HUES6 (cell line): ENCODE measurements at regions not wholly inside any gene's neighbourhood (a gene's known extent, or its start where the extent isn't known, plus 50 kb on each side); places are given as distances from the start of the nearest gene placed in this dataset.

Source experiments
- H3K27ac ChIP-seq: 2 replicates; pipeline ENCODE4 v1.7.0; 2013; ENCODE audit warnings: low read depth, mild to moderate bottlenecking, low read length, inconsistent platforms
- H3K27me3 ChIP-seq: 2 replicates; pipeline ENCODE4 v1.6.1; 2013; ENCODE audit warnings: low read length; ENCODE audit not compliant: control insufficient read depth, insufficient read depth
- H3K36me3 ChIP-seq: 2 replicates; pipeline ENCODE4 v1.6.1; 2013; ENCODE audit warnings: low read length; ENCODE audit not compliant: control insufficient read depth, insufficient read depth
- H3K4me1 ChIP-seq: 2 replicates; pipeline ENCODE4 v1.6.1; 2013; ENCODE audit warnings: low read length; ENCODE audit not compliant: control insufficient read depth, insufficient read depth
- H3K4me3 ChIP-seq: 2 replicates; pipeline ENCODE4 v1.5.1; 2013; ENCODE audit warnings: low read depth, low read length
- H3K9ac ChIP-seq: one replicate; pipeline ENCODE4 v1.6.1; 2013; ENCODE audit warnings: mild to moderate bottlenecking, low read length
- H3K9me3 ChIP-seq: 2 replicates; pipeline ENCODE4 v1.6.1; 2013; ENCODE audit warnings: low read depth, low read length; ENCODE audit not compliant: control insufficient read depth, insufficient read depth

- Histone ChIP-seq H3K4me1 (no peaks in the 10 kb centered on the region), H3K27ac (no peak overlapping the region)
These were observed 504.3 kb downstream of the RAB28 start for GRCh38 chr4:12979797-12980196.

GRCh38 chr4:12978310-12978709, 505.8 kb downstream of the RAB28 start:
- no peak overlapping the region for H3K4me3 ChIP-seq
- no peaks in the 10 kb centered on the region for H3K27me3 ChIP-seq
- H3K4me1 ChIP-seq = no peaks in the 10 kb centered on the region
- H3K27ac ChIP-seq = no peak overlapping the region
- H3K9ac ChIP-seq = no peak overlapping the region
- 0 out of 2 replicates have a peak, but pooled peaks cover under 1% of the 10 kb centered on the region for H3K9me3 ChIP-seq
- no peaks in the 10 kb centered on the region for H3K36me3 ChIP-seq

More at GRCh38 chr4:12979797-12980196, 504.3 kb downstream of the RAB28 start:
- Histone ChIP-seq H3K27me3 (no peaks in the 10 kb centered on the region), H3K4me3 (no peak overlapping the region), H3K36me3 (no peaks in the 10 kb centered on the region), H3K9ac (no peak overlapping the region), H3K9me3 (0 out of 2 replicates have a peak, but pooled peaks cover 3% of the 10 kb centered on the region)

- no peaks in the 10 kb centered on the region for H3K9me3 ChIP-seq
- no peaks in the 10 kb centered on the region for H3K27me3 ChIP-seq
- no peak overlapping the region for H3K9ac ChIP-seq
- H3K4me3 ChIP-seq = no peak overlapping the region
- no peaks in the 10 kb centered on the region for H3K4me1 ChIP-seq
- H3K27ac ChIP-seq = no peak overlapping the region
- no peaks in the 10 kb centered on the region for H3K36me3 ChIP-seq
These were observed 508.6 kb downstream of the RAB28 start for GRCh38 chr4:12975511-12975910.

GRCh38 chr4:12973522-12973921, 510.6 kb downstream of the RAB28 start:
- no peaks in the 10 kb centered on the region for H3K9me3 ChIP-seq
- no peak overlapping the region for H3K9ac ChIP-seq
- H3K4me3 ChIP-seq = no peak overlapping the region
- H3K27ac ChIP-seq = no peak overlapping the region
- H3K27me3 ChIP-seq = no peaks in the 10 kb centered on the region
- H3K36me3 ChIP-seq = no peaks in the 10 kb centered on the region
- H3K4me1 ChIP-seq = no peaks in the 10 kb centered on the region

GRCh38 chr4:12968345-12968744, 515.8 kb downstream of the RAB28 start:
- Histone ChIP-seq H3K4me3 (no peak overlapping the region), H3K36me3 (no peaks in the 10 kb centered on the region), H3K9me3 (no peaks in the 10 kb centered on the region), H3K27ac (no peak overlapping the region), H3K9ac (no peak overlapping the region), H3K27me3 (no peaks in the 10 kb centered on the region), H3K4me1 (no peaks in the 10 kb centered on the region)

GRCh38 chr4:12966726-12967125, 517.4 kb downstream of the RAB28 start:
- H3K27ac ChIP-seq = no peak overlapping the region
- no peaks in the 10 kb centered on the region for H3K9me3 ChIP-seq
- no peaks in the 10 kb centered on the region for H3K4me1 ChIP-seq
- H3K9ac ChIP-seq = no peak overlapping the region
- H3K4me3 ChIP-seq = no peak overlapping the region
- H3K27me3 ChIP-seq = no peaks in the 10 kb centered on the region
- H3K36me3 ChIP-seq = no peaks in the 10 kb centered on the region

- Histone ChIP-seq H3K36me3 (no peaks in the 10 kb centered on the region), H3K27ac (no peak overlapping the region), H3K9me3 (no peaks in the 10 kb centered on the region), H3K27me3 (no peaks in the 10 kb centered on the region), H3K4me3 (no peak overlapping the region), H3K9ac (no peak overlapping the region), H3K4me1 (no peaks in the 10 kb centered on the region)
These were observed 518.8 kb downstream of the RAB28 start for GRCh38 chr4:12965334-12965733.

GRCh38 chr4:12963912-12964311, 520.2 kb downstream of the RAB28 start:
- no peak overlapping the region for H3K4me3 ChIP-seq
- H3K9me3 ChIP-seq = no peaks in the 10 kb centered on the region
- H3K27me3 ChIP-seq = no peaks in the 10 kb centered on the region
- H3K9ac ChIP-seq = no peak overlapping the region
- no peak overlapping the region for H3K27ac ChIP-seq
- H3K4me1 ChIP-seq = no peaks in the 10 kb centered on the region
- H3K36me3 ChIP-seq = no peaks in the 10 kb centered on the region

- no peaks in the 10 kb centered on the region for H3K9me3 ChIP-seq
- no peaks in the 10 kb centered on the region for H3K4me1 ChIP-seq
- H3K27me3 ChIP-seq = no peaks in the 10 kb centered on the region
- no peak overlapping the region for H3K4me3 ChIP-seq
- H3K27ac ChIP-seq = no peak overlapping the region
- H3K9ac ChIP-seq = no peak overlapping the region
- no peaks in the 10 kb centered on the region for H3K36me3 ChIP-seq
These were observed 520.8 kb downstream of the RAB28 start for GRCh38 chr4:12963291-12963690.

- Histone ChIP-seq H3K36me3 (no peaks in the 10 kb centered on the region), H3K4me1 (no peaks in the 10 kb centered on the region), H3K27me3 (no peaks in the 10 kb centered on the region), H3K9me3 (no peaks in the 10 kb centered on the region), H3K9ac (no peak overlapping the region), H3K27ac (no peak overlapping the region), H3K4me3 (no peak overlapping the region)
These were observed 522.4 kb downstream of the RAB28 start for GRCh38 chr4:12961713-12962112.

GRCh38 chr4:12958436-12958835, 525.7 kb downstream of the RAB28 start:
- H3K36me3 ChIP-seq = no peaks in the 10 kb centered on the region
- H3K27ac ChIP-seq = no peak overlapping the region
- H3K27me3 ChIP-seq = no peaks in the 10 kb centered on the region
- H3K4me1 ChIP-seq = peaks cover 15% of the 10 kb centered on the region
- H3K9me3 ChIP-seq = no peaks in the 10 kb centered on the region
- no peak overlapping the region for H3K4me3 ChIP-seq
- H3K9ac ChIP-seq = no peak overlapping the region

GRCh38 chr4:12957108-12957507, 527.0 kb downstream of the RAB28 start:
- no peak overlapping the region for H3K27ac ChIP-seq
- no peaks in the 10 kb centered on the region for H3K9me3 ChIP-seq
- H3K4me1 ChIP-seq = peaks cover 15% of the 10 kb centered on the region
- no peak overlapping the region for H3K9ac ChIP-seq
- H3K27me3 ChIP-seq = no peaks in the 10 kb centered on the region
- H3K36me3 ChIP-seq = no peaks in the 10 kb centered on the region
- no peak overlapping the region for H3K4me3 ChIP-seq
